Thyroid gland (tissue), 4 donors: ENCODE measurements at regions not wholly inside any gene's neighbourhood (a gene's known extent, or its start where the extent isn't known, plus 50 kb on each side); places are given as distances from the start of the nearest gene placed in this dataset.

Experiments
- POLR2A ChIP-seq, 2 donors: fragments of 450-650 bp; IDR thresholded peaks; one replicate each; pipeline ENCODE4 v1.6.1; 2017; ENCODE audit warnings: antibody characterized with exemption in 2 of 2, mild to moderate bottlenecking in 2 of 2, moderate library complexity in 1 of 2
- TF ChIP-seq, protein P1 (sequence below), 6 experiments: fragments of 200-600 bp in 3 of 6; fragments of 450-650 bp in 3 of 6; sonication (generic) in 3 of 6; IDR thresholded peaks; one replicate each; pipeline ENCODE4 v1.5.1; 2016 to 2019; ENCODE audit warnings: antibody characterized with exemption in 6 of 6, mild to moderate bottlenecking in 2 of 6, inconsistent platforms in 1 of 6, moderate library complexity in 1 of 6

- TF ChIP-seq POLR2A (IDR thresholded peaks at IDR 0.05) = no peak
- TF ChIP-seq, protein P1, sequence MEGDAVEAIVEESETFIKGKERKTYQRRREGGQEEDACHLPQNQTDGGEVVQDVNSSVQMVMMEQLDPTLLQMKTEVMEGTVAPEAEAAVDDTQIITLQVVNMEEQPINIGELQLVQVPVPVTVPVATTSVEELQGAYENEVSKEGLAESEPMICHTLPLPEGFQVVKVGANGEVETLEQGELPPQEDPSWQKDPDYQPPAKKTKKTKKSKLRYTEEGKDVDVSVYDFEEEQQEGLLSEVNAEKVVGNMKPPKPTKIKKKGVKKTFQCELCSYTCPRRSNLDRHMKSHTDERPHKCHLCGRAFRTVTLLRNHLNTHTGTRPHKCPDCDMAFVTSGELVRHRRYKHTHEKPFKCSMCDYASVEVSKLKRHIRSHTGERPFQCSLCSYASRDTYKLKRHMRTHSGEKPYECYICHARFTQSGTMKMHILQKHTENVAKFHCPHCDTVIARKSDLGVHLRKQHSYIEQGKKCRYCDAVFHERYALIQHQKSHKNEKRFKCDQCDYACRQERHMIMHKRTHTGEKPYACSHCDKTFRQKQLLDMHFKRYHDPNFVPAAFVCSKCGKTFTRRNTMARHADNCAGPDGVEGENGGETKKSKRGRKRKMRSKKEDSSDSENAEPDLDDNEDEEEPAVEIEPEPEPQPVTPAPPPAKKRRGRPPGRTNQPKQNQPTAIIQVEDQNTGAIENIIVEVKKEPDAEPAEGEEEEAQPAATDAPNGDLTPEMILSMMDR (IDR thresholded peaks at IDR 0.05) = no peak
These were observed 68.2 kb upstream of the SSTR4 start for GRCh38 chr20:22966787-22967464.
